Endothelial cell (in vitro differentiated cells): ENCODE measurements at regions not wholly inside any gene's neighbourhood (a gene's known extent, or its start where the extent isn't known, plus 50 kb on each side); places are given as distances from the start of the nearest gene placed in this dataset.

Source experiments
- DNase-seq: peaks from one replicate; pipeline ENCODE4 v3.0.0; 2021; ENCODE audit warnings: low spot score
- H3K27ac Mint-ChIP-seq: one replicate; pipeline ENCODE4 v1.8.0; 2021; ENCODE audit warnings: mixed read lengths, inconsistent platforms; ENCODE audit not compliant: unreplicated experiment
- H3K27me3 Mint-ChIP-seq: one replicate; pipeline ENCODE4 v1.8.0; 2021; ENCODE audit warnings: mild to moderate bottlenecking, moderate library complexity, mixed read lengths, inconsistent platforms; ENCODE audit not compliant: unreplicated experiment
- H3K36me3 Mint-ChIP-seq: one replicate; pipeline ENCODE4 v1.8.0; 2021; ENCODE audit warnings: mild to moderate bottlenecking, low read depth, mixed read lengths, inconsistent platforms; ENCODE audit not compliant: unreplicated experiment
- H3K4me1 Mint-ChIP-seq: one replicate; pipeline ENCODE4 v1.8.0; 2021; ENCODE audit warnings: mild to moderate bottlenecking, mixed read lengths, inconsistent platforms; ENCODE audit not compliant: unreplicated experiment
- H3K4me3 Mint-ChIP-seq: one replicate; pipeline ENCODE4 v1.8.0; 2021; ENCODE audit warnings: mild to moderate bottlenecking, mixed read lengths, inconsistent platforms; ENCODE audit not compliant: unreplicated experiment
- H3K9me3 Mint-ChIP-seq: one replicate; pipeline ENCODE4 v1.8.0; 2021; ENCODE audit warnings: mixed read lengths, inconsistent platforms; ENCODE audit not compliant: unreplicated experiment
- TF ChIP-seq, protein P1 (sequence below): fragments of 200-600 bp; sonication (generic); IDR thresholded peaks from one replicate; pipeline ENCODE4 v1.5.0; 2021; ENCODE audit warnings: antibody characterized with exemption; ENCODE audit not compliant: unreplicated experiment

DNA sequence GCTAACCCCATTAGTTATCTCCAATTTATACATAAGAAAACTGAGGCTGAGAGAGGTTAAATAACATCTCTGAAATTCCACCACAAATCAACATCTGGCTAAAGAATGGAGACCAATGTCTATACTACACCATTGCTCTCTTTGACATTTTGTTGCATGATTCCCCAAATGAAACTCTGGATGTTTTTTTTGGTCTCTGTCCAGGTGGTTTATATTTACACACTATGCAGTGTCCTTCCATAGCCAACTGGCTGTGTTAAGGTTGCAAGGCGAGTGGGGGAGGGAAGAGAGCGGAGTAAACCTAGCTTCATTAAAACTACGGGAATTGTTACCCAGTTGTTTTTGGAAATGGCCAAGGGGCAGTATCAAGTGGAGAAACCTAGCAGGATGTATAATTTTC is 67.2 kb downstream of the KIF4B start:
- Mint-ChIP-seq H3K9me3 (no peaks in the 10 kb centered on the region), H3K36me3 (no peaks in the 10 kb centered on the region), H3K4me3 (no peak overlapping the region), H3K27ac (no peak overlapping the region), H3K27me3 (peaks cover 2% of the 10 kb centered on the region), H3K4me1 (peaks cover 17% of the 10 kb centered on the region)
- no peak for DNase-seq
- TF ChIP-seq, protein P1, sequence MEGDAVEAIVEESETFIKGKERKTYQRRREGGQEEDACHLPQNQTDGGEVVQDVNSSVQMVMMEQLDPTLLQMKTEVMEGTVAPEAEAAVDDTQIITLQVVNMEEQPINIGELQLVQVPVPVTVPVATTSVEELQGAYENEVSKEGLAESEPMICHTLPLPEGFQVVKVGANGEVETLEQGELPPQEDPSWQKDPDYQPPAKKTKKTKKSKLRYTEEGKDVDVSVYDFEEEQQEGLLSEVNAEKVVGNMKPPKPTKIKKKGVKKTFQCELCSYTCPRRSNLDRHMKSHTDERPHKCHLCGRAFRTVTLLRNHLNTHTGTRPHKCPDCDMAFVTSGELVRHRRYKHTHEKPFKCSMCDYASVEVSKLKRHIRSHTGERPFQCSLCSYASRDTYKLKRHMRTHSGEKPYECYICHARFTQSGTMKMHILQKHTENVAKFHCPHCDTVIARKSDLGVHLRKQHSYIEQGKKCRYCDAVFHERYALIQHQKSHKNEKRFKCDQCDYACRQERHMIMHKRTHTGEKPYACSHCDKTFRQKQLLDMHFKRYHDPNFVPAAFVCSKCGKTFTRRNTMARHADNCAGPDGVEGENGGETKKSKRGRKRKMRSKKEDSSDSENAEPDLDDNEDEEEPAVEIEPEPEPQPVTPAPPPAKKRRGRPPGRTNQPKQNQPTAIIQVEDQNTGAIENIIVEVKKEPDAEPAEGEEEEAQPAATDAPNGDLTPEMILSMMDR: no peak

DNA sequence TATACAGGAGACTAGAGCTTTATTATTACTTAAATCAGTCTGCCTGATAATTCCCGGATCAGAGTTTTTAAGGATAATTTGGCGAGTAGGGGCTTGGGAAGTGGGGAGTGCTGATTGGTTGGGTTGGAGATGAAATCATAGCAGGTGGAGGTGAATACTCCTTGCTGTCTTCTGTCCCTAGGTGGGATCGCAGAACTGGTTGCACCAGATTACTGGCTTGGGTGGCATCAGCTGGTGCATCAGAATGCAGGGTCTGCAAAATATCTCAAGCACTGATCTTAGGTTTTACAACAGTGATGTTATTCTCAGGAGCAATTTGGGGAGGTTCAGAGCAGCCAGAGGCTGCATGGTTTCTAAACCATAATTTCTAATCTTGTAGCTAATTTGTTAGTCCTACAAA is 68.1 kb downstream of the KIF4B start:
- no peak overlapping the region for H3K27ac Mint-ChIP-seq
- H3K36me3 Mint-ChIP-seq: no peaks in the 10 kb centered on the region
- no peak overlapping the region for H3K4me3 Mint-ChIP-seq
- H3K27me3 Mint-ChIP-seq: peaks cover 2% of the 10 kb centered on the region
- DNase-seq: no peak
- H3K9me3 Mint-ChIP-seq: no peaks in the 10 kb centered on the region
- H3K4me1 Mint-ChIP-seq: peaks cover 17% of the 10 kb centered on the region
- TF ChIP-seq, protein P1: no peak

DNA sequence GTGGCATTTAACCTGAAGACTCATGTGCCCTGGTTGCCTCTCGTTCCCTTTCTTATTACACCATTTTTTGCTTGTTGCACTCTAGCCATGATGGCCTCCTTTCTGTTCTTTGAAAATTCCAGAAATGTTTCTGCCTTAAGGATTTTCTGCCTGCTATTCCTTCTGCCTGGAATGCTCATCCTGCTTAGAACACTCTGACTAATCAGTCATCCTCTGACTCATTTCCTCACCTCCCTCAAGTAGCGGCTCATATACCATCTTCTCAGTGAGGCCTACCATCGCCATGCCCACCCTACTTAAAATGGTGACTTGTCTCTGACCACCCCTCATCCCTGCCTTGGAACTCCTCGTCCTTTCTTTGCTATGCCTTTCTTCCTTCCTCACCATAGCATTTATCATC is 68.8 kb downstream of the KIF4B start:
- Mint-ChIP-seq H3K4me3 (no peak overlapping the region), H3K27me3 (peaks cover 2% of the 10 kb centered on the region), H3K27ac (no peak overlapping the region), H3K9me3 (no peaks in the 10 kb centered on the region), H3K36me3 (no peaks in the 10 kb centered on the region), H3K4me1 (peaks cover 17% of the 10 kb centered on the region)
- TF ChIP-seq, protein P1: no peak
- DNase-seq: no peak

DNA sequence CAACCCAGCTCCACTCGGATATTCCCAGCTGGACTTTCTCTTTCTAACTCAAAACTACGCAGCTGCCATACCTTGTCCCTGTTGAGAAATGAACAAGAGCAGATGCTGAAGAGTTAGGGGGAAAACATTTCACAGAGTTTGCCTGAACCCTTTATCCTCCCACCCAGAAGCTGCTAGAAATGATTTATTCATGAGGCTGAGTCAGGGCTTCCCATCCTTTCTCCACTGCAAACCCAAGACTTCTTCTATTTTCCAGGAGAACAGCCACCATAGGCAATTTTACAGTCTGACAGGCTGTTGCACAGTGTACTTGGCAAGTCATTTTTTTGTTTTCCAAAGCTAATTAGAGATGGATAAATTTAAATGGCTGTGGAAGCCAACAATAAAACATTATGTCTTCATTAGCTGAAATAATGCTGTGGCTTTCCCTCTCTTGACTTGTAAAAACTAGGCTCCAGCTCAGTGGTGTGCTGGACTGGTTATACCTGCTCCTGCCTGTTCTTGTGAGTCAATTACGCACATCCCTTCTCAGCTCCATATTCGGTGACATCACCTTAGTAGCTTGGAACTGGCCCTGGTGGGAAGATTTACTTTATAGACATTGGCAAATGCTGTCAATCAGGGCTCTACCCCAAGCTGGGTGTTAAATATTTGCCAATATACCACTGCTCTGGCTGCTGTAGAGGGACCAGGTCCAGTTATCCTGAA is 71.9 kb downstream of the KIF4B start:
- Mint-ChIP-seq H3K27ac (no peak overlapping the region), H3K4me3 (no peak overlapping the region), H3K27me3 (peaks cover 2% of the 10 kb centered on the region), H3K9me3 (no peaks in the 10 kb centered on the region), H3K4me1 (peaks cover 19% of the 10 kb centered on the region), H3K36me3 (no peaks in the 10 kb centered on the region)
- no peak for DNase-seq
- TF ChIP-seq, protein P1: no peak

DNA sequence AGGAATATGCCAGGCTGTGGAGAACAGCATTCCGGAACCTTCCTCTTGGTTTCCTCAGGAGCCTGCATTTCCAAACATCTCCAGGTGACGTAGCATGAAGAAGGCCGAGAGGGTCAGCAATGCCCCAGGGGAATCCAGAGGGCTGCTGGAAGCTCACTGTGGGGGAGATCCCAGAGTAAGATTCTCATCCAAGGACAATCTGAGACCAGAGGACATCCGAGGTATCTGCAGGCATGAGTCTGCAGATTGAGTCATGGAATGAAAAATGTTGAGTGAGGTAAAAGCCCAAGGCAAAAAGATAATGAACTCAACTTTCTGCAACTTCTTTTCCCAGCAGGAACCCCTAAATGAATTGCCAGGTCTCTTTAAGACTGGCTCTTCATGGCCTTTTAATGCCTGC is 73.5 kb downstream of the KIF4B start:
- TF ChIP-seq, protein P1: no peak
- Mint-ChIP-seq H3K9me3 (no peaks in the 10 kb centered on the region), H3K4me3 (no peak overlapping the region), H3K36me3 (no peaks in the 10 kb centered on the region), H3K4me1 (peaks cover 12% of the 10 kb centered on the region), H3K27ac (no peak overlapping the region), H3K27me3 (no peaks in the 10 kb centered on the region)
- no peak for DNase-seq
